GM12872 (cell line): ENCODE measurements at regions not wholly inside any gene's neighbourhood (a gene's known extent, or its start where the extent isn't known, plus 50 kb on each side); places are given as distances from the start of the nearest gene placed in this dataset.

ENCODE experiments used
- CTCF ChIP-seq: IDR thresholded peaks from 3 replicates; pipeline ENCODE4 v1.5.1; 2011; ENCODE audit warnings: low read depth, mild to moderate bottlenecking, low read length, moderate library complexity; ENCODE audit not compliant: insufficient read depth

GRCh38 chr5:23289162-23289561, 218.2 kb upstream of the PRDM9 start:
- no peak for TF ChIP-seq CTCF

- no peak for TF ChIP-seq CTCF
Observed at GRCh38 chr5:23284656-23285055, 222.8 kb upstream of the PRDM9 start.

GRCh38 chr5:23274171-23274570, 233.2 kb upstream of the PRDM9 start:
- TF ChIP-seq CTCF, result no peak

GRCh38 chr5:23269981-23270380, 237.4 kb upstream of the PRDM9 start:
- no peak for TF ChIP-seq CTCF

GRCh38 chr5:23268136-23268535, 239.3 kb upstream of the PRDM9 start:
- no peak for TF ChIP-seq CTCF

GRCh38 chr5:23260621-23261020, 246.8 kb upstream of the PRDM9 start:
- TF ChIP-seq CTCF, result no peak

GRCh38 chr5:23257656-23258055, 249.8 kb upstream of the PRDM9 start:
- no peak for TF ChIP-seq CTCF

- TF ChIP-seq CTCF, result no peak
Observed at GRCh38 chr5:23253621-23254198, 253.7 kb upstream of the PRDM9 start.
